ENCODE measurements at regions not wholly inside any gene's neighbourhood (a gene's known extent, or its start where the extent isn't known, plus 50 kb on each side); places are given as distances from the start of the nearest gene placed in this dataset.

DNA sequence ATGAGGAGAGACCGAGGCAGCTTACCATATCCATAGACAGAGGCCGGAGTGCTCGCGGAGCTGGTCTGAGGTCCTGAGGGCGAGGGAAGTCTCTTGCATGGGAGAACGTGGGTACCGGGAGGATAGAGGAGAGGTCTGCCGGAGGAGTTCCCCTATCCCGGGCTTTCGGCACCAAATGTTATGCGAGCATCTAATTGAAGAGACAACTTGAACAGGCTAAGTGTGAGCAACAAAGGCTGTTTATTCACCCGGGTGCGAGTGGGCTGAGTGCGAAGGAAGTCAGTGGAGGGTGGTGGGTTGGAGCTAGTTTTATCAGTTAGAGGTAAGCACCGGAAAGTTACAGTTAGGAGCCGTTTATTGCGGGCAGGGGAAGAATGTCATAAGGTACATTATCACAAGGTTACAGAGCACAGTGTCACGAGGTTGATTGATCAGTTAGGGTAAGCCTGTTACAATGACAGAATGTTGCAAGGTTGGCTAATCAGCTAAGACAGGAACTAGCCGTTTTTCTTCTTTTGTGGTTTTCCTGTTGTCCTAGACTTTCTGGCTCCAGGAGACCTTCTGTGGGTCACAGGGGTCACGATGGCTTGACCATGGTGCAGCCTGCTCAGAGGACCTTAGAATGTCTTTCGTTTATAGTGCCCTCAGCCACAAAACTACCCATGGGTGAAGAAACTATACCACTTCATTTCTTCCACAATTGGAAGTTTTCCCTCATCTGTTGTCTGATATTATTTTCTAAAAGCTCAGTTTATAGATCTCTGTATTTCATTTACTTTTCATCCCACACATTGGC, 746.0 kb upstream of the ADGRB3 start:
- Histone ChIP-seq H3K27me3 (ENCODE audit: control insufficient read depth in 2 of 2, insufficient read depth in 2 of 2, low read length in 2 of 2) (no peaks in the 10 kb centered on the region), H2AFZ (ENCODE audit: low read depth, low read length) (no peak overlapping the region), H3K4me2 (ENCODE audit: insufficient read depth, low read length) (no peak overlapping the region), H3K36me3 (ENCODE audit: control insufficient read depth in 2 of 2, extremely low read depth in 1 of 2, insufficient read depth in 2 of 2, low read length in 2 of 2) (no peaks in the 10 kb centered on the region), H3K9me3 (replicated peaks; ENCODE audit: control insufficient read depth, insufficient read depth, low read length) (peaks cover 2% of the 10 kb centered on the region), H3K79me2 (ENCODE audit: control insufficient read depth, insufficient read depth, low read length) (no peaks in the 10 kb centered on the region), H3K9me1 (replicated peaks; ENCODE audit: control insufficient read depth, extremely low read depth, insufficient read depth, low read length) (no peaks in the 10 kb centered on the region), H3K4me3 (replicated peaks in 1 of 3; ENCODE audit: insufficient read depth in 1 of 3, low read depth in 1 of 3, low read length in 3 of 3) (no peak overlapping the region), H3K9ac (replicated peaks; ENCODE audit: extremely low read depth, insufficient read depth, low read length) (no peak overlapping the region), H4K20me1 (replicated peaks; ENCODE audit: control insufficient read depth, extremely low read depth, insufficient read depth, low read length) (no peaks in the 10 kb centered on the region), H3K4me1 (ENCODE audit: control insufficient read depth, extremely low read depth, insufficient read depth, low read length) (no peaks in the 10 kb centered on the region), H3K27ac (ENCODE audit: insufficient read depth, low read depth, low read length) (no peak overlapping the region)
- ChIA-PET POLR2A (no interaction called here), CTCF (no interaction called here)
- no peak for DNase-seq (ENCODE audit: low read depth, low spot score)
- no TSS peak for BruUV-seq (replicated peaks)
- no peak for FAIRE-seq
- intact Hi-C loops (cut with micrococcal nuclease) (no loop called here), dilution Hi-C loops (cut with MboI; ENCODE audit: extremely low pct_ligation_motif_present, low sequenced_read_pairs) (no loop called here)
- TF ChIP-seq, protein P1, sequence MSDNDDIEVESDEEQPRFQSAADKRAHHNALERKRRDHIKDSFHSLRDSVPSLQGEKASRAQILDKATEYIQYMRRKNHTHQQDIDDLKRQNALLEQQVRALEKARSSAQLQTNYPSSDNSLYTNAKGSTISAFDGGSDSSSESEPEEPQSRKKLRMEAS (IDR thresholded peaks at IDR 0.05; ENCODE audit: insufficient read depth, insufficient read length), result no peak
- TF ChIP-seq GATA2 (IDR thresholded peaks at IDR 0.05; ENCODE audit: insufficient read depth, insufficient read length, low read depth, low read length) (no peak), POLR2AphosphoS5 (IDR thresholded peaks at IDR 0.05; ENCODE audit: insufficient read depth, low read depth, low read length) (no peak), MYC (IDR thresholded peaks at IDR 0.05; ENCODE audit: low read depth, low read length) (no peak), FOS (IDR thresholded peaks at IDR 0.05; ENCODE audit: borderline replicate concordance, insufficient read depth, low read length) (no peak), JUN (IDR thresholded peaks at IDR 0.05; ENCODE audit: borderline replicate concordance, insufficient read depth, insufficient read length, low read depth) (no peak), EZH2 (IDR thresholded peaks at IDR 0.05; ENCODE audit: borderline replicate concordance, low read depth, low read length, severe bottlenecking) (no peak), POLR2A (IDR thresholded peaks at IDR 0.05; ENCODE audit: low read depth, low read length) (no peak)
- TF ChIP-seq, protein P2, sequence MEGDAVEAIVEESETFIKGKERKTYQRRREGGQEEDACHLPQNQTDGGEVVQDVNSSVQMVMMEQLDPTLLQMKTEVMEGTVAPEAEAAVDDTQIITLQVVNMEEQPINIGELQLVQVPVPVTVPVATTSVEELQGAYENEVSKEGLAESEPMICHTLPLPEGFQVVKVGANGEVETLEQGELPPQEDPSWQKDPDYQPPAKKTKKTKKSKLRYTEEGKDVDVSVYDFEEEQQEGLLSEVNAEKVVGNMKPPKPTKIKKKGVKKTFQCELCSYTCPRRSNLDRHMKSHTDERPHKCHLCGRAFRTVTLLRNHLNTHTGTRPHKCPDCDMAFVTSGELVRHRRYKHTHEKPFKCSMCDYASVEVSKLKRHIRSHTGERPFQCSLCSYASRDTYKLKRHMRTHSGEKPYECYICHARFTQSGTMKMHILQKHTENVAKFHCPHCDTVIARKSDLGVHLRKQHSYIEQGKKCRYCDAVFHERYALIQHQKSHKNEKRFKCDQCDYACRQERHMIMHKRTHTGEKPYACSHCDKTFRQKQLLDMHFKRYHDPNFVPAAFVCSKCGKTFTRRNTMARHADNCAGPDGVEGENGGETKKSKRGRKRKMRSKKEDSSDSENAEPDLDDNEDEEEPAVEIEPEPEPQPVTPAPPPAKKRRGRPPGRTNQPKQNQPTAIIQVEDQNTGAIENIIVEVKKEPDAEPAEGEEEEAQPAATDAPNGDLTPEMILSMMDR (IDR thresholded peaks at IDR 0.05; ENCODE audit: extremely low read depth in 1 of 2, insufficient read depth in 1 of 2, low read depth in 1 of 2, low read length in 2 of 2), result no peak

Measured in endothelial cell of umbilical vein (primary cell).